GM12878 (cell line): ENCODE measurements at regions not wholly inside any gene's neighbourhood (a gene's known extent, or its start where the extent isn't known, plus 50 kb on each side); places are given as distances from the start of the nearest gene placed in this dataset.

ENCODE experiments used
- ATF3 ChIP-seq: IDR thresholded peaks from 2 replicates; pipeline ENCODE4 v1.6.1; 2011; ENCODE audit warnings: low read depth, mild to moderate bottlenecking, low read length, moderate library complexity, borderline replicate concordance; ENCODE audit errors: extremely low read depth
- EED ChIP-seq: sonication (generic); IDR thresholded peaks from 2 replicates; pipeline ENCODE4 v1.6.1; 2016; ENCODE audit warnings: antibody characterized with exemption, low read depth
- MTA3 ChIP-seq: IDR thresholded peaks from 2 replicates; pipeline ENCODE4 v1.6.1; 2012; ENCODE audit warnings: low read length, inconsistent platforms, borderline replicate concordance
- NKRF ChIP-seq: fragments of 450-650 bp; conservative IDR thresholded peaks from 2 replicates; pipeline ENCODE4 v1.6.1; 2017; ENCODE audit warnings: mild to moderate bottlenecking, moderate library complexity
- POU2F2 ChIP-seq: IDR thresholded peaks from 3 replicates; pipeline ENCODE4 v1.6.1; 2011; ENCODE audit warnings: low read depth, mild to moderate bottlenecking, low read length, borderline replicate concordance
- RELB ChIP-seq: fragments of 450-650 bp; IDR thresholded peaks from 2 replicates; pipeline ENCODE4 v1.6.1; 2017; ENCODE audit warnings: low read depth, mild to moderate bottlenecking, moderate library complexity
- SKIL ChIP-seq: fragments of 450-650 bp; IDR thresholded peaks from 2 replicates; pipeline ENCODE4 v1.6.1; 2017; ENCODE audit warnings: mild to moderate bottlenecking, low read depth, inconsistent platforms; ENCODE audit not compliant: poor library complexity, severe bottlenecking
- TCF7 ChIP-seq: IDR thresholded peaks from 2 replicates; pipeline ENCODE4 v1.6.1; 2014; ENCODE audit warnings: antibody characterized with exemption, borderline replicate concordance
- USF1 ChIP-seq: IDR thresholded peaks from 2 replicates; pipeline ENCODE4 v1.6.1; 2011; ENCODE audit warnings: borderline replicate concordance, low read depth, mild to moderate bottlenecking, moderate library complexity, mixed read lengths, low read length; ENCODE audit not compliant: insufficient read depth; ENCODE audit errors: extremely low read length
- WRNIP1 ChIP-seq: IDR thresholded peaks from 2 replicates; pipeline ENCODE4 v1.6.1; 2011; ENCODE audit warnings: low read depth, low read length, improper control_type of control experiment, borderline replicate concordance
- ZSCAN29 ChIP-seq: fragments of 450-650 bp; IDR thresholded peaks from 2 replicates; pipeline ENCODE4 v1.6.1; 2017; ENCODE audit warnings: mild to moderate bottlenecking, moderate library complexity
- ZZZ3 ChIP-seq: IDR thresholded peaks from 2 replicates; pipeline ENCODE4 v1.6.1; 2011; ENCODE audit warnings: low read depth; ENCODE audit not compliant: control insufficient read depth, insufficient read length

GRCh38 chr4:166602068-166602467 is 632.2 kb downstream of the SPOCK3 start (continued):
- TF ChIP-seq NKRF (no peak), MTA3 (no peak), WRNIP1 (no peak), POU2F2 (no peak), SKIL (no peak), TCF7 (no peak), USF1 (no peak), ATF3 (no peak), ZZZ3 (no peak), RELB (no peak), EED (no peak), ZSCAN29 (no peak)
